RWPE1 (cell line): ENCODE measurements at regions not wholly inside any gene's neighbourhood (a gene's known extent, or its start where the extent isn't known, plus 50 kb on each side); places are given as distances from the start of the nearest gene placed in this dataset.

Source experiments
- CTCF ChIA-PET: fragments of 350-600 bp; sonication (Branson Sonifier 250); formaldehyde crosslinking; extraction: SDS; loops from one replicate; lab custom pipeline; 2021; lab: Yijun Ruan, JAX
- POLR2A ChIA-PET: fragments of 400-600 bp; formaldehyde crosslinking; extraction: SDS; loops from one replicate; lab custom pipeline; 2020; ENCODE audit warnings: antibody characterized with exemption; ENCODE audit not compliant: low non-redundant PET; lab: Yijun Ruan, JAX
- DNase-seq: peaks from one replicate; pipeline ENCODE4 v3.0.0; 2012; ENCODE audit warnings: low spot score
- H3K27ac ChIP-seq: fragments of 450-650 bp; 2 replicates; pipeline ENCODE4 v1.5.1; 2017
- TF ChIP-seq, protein P1 (sequence below): fragments of 450-650 bp; conservative IDR thresholded peaks from 2 replicates; pipeline ENCODE4 v1.5.1; 2017; ENCODE audit warnings: low read depth, mild to moderate bottlenecking

DNA sequence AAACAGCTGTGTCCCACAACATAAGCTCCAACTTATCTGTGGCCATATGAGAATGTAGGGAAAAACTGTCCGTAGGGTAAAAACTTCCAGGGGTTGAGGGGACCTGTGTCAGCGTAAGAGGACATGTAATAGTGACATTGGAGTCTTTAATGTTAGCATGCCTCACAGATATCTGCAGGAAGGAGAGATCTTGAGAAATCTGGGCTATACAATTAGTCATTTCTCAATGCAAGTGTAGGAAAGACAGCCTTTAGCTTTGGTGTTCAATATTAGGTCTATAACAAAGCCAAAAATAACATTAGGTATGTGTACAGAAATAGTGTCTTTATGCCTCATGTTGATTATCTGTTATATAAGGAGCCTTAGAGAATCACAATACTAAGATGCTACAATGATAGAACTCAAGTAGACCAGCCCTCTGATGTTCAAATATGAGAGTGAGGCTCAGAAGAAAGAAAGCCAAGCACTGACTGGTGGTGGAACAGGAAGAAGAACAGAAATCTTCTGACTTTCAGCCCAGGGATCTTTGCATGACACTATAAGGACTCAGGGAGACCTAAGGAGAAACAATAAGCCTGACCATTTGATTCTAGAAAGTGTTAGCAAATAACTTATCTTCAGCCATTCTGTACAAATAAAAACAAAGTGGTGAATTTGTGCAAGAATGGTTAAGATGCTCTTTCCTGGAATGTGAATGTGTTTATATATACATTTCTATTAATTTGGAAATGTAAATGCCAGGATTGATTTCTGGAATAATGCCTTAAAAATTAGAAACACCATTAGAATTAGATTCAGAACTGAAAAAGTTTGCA lies 152.6 kb downstream of the ZC3H11B start:
- ChIA-PET POLR2A (no interaction called here), CTCF (interaction anchor here (0.8 kb wide), 1 partner anchor 79 kb away, joined by 3 read pairs; no protein-coding TSS in a partner anchor)
- DNase-seq = no peak
- no peak overlapping the region for H3K27ac ChIP-seq
- TF ChIP-seq, protein P1, sequence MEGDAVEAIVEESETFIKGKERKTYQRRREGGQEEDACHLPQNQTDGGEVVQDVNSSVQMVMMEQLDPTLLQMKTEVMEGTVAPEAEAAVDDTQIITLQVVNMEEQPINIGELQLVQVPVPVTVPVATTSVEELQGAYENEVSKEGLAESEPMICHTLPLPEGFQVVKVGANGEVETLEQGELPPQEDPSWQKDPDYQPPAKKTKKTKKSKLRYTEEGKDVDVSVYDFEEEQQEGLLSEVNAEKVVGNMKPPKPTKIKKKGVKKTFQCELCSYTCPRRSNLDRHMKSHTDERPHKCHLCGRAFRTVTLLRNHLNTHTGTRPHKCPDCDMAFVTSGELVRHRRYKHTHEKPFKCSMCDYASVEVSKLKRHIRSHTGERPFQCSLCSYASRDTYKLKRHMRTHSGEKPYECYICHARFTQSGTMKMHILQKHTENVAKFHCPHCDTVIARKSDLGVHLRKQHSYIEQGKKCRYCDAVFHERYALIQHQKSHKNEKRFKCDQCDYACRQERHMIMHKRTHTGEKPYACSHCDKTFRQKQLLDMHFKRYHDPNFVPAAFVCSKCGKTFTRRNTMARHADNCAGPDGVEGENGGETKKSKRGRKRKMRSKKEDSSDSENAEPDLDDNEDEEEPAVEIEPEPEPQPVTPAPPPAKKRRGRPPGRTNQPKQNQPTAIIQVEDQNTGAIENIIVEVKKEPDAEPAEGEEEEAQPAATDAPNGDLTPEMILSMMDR = no peak

DNA sequence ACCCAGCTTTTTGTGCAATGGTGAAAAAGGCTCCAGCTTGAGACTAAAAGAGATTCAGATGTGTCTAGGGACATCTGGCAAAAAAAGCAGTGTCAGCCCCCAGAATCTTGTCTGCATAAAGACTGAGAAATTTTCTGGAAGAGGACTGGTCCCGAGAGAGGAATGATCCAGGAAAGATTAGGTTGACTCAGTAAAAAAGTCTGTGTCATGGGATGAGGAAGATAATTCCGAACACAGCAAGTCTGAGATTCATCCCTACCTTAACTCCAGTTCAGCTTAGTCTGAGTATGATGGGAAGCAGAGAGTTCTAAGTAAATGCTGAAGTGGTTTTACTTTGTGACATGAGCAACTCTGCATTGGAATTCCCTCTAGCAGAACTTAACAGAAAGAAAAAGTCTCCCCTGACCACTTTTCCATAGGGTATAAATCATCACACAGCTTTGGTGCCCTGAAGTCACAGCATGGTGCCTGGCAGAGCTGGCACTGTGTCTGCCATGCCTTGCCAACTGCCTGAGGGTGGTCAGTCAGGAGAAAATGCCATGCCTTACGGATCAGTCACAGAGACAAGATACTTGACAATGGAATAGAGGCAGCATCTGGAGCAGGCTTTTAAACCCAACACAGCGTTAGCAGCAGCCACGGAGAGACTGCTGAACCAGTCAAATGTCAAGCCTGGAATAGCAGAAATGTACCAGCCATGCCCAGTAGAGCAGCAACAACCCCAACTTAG lies 153.4 kb downstream of the ZC3H11B start:
- POLR2A ChIA-PET = no interaction called here
- no peak for DNase-seq
- CTCF ChIA-PET = interaction anchor here (0.8 kb wide), 1 partner anchor 79 kb away, joined by 3 read pairs; no protein-coding TSS in a partner anchor

DNA sequence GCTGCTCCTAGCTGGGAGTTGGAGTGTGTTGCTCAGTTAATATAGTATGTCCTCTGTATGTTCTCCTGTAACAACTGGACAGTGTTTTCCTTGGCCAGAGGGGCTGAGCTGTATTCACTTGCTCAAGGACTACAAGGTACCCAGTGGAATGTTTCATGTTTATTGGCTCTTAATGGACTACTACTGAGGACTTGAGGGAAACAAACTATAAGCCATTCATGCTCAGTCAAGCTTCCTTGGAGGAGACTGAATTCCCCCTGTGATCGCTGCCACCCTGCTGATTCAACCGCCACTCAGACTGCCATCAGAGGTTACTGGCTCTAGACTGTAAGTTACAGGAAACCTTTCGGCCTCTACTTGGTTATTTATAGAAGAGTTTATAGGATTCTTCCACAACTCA lies 166.6 kb downstream of the ZC3H11B start:
- H3K27ac ChIP-seq = no peak overlapping the region
- POLR2A ChIA-PET = no interaction called here
- no peak for DNase-seq
- TF ChIP-seq, protein P1 = no peak
- CTCF ChIA-PET = no interaction called here

More for the DNA sequence above, 153.4 kb downstream of the ZC3H11B start:
- TF ChIP-seq, protein P1 = no peak
- no peak overlapping the region for H3K27ac ChIP-seq

DNA sequence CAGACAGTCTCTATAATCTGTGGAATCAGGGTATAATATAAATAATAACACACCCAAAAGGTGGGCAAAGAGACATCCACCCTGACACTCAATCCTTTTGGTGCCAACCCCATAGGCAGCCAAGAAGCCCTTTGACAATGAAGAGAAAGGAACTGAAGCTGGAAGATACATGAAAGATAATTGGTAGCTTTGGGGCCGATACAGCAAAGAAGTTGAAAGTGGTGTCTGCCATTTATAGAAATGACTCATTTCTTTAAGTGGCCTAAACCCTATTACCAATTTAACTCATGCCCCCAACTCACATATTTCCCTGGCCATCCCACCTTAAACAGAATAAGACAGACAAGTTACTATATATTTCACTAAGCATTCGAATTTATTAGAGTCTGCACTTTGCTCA lies 167.0 kb downstream of the ZC3H11B start:
- DNase-seq = no peak
- POLR2A ChIA-PET = no interaction called here

DNA sequence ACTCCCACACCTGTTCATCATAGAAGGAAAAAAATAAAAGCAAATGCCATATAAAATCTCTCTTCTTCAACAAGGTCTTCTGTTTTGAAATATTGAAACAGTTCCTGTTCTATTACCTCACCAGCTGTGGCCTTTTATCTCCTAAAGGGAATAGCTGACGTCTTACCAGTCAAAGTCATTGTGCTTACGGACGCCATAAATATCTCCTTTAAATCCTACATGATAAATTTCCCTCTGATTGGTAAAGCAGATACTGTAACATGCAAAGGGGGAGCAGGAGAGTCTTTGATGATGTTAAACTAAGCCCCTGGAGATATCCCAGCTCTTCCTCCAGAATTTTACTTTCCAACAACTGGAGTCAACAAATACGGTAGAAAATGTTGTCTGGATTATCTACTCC lies 168.4 kb downstream of the ZC3H11B start:
- H3K27ac ChIP-seq = no peak overlapping the region
- no peak for DNase-seq
- TF ChIP-seq, protein P1 = no peak
- ChIA-PET POLR2A (no interaction called here), CTCF (interaction anchor here (0.5 to 1.2 kb wide), 2 partner anchors 257 to 371 kb away, joined by 3 read pairs; no protein-coding TSS in a partner anchor)

More for the DNA sequence above, 167.0 kb downstream of the ZC3H11B start:
- no peak overlapping the region for H3K27ac ChIP-seq
- TF ChIP-seq, protein P1 = no peak
- CTCF ChIA-PET = no interaction called here

DNA sequence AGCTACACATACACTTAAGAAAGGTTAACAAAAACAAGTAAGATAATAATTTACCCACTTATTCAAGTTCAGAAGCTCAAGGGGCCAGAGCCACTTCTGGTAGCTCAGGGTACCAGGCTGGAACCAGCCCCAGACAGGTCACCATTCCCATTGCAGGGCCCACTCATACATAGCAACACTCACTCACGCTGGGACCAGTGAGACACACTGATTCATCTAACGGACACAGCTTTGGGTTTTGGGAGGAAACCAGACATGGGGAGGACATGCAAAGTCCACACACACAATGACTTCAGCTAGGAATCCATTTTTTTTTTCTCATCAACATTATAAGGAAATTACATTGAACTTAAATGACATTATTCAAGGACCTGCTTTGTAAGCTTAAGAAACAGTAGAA lies 169.1 kb downstream of the ZC3H11B start:
- ChIA-PET POLR2A (no interaction called here), CTCF (interaction anchor here (0.5 to 1.2 kb wide), 4 partner anchors 9 to 372 kb away, joined by 3 to 9 read pairs (median 3); no protein-coding TSS in a partner anchor)
- H3K27ac ChIP-seq = no peak overlapping the region
- TF ChIP-seq, protein P1 = no peak
- DNase-seq = no peak
